RKO (cell line): ENCODE measurements at regions not wholly inside any gene's neighbourhood (a gene's known extent, or its start where the extent isn't known, plus 50 kb on each side); places are given as distances from the start of the nearest gene placed in this dataset.

Experiments used
- DNase-seq: peaks from one replicate; pipeline ENCODE4 v3.0.0-alpha.2; 2016; ENCODE audit warnings: low spot score

DNA sequence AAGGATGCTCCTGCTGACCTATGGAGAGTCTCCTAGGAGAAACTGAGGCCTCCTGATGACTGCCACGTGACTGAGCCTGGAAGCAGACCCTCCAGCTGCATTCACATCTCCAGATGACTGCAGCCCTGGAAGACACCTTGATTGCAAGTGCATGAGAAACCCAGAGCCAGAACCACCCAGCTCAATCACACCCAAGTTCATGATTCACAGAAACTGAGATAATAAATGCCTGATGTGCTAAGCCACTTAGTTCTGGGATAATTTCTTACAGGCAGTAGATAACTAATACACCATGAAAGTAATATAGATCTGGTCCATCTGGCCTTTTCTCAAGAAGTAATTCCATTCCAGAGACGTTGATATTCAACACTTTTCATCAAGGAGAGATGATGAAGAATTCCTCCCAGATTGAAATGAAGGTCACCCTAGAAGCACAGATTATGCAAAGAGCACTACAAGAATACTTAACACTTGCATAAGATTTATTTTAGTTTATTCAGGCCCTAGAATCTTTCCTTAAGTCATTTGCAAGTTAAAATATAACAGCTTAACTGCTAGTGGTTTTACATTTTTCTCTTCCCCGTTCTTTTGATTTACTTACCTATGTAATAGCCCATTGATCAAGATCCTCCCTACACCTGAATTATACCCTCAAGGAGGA is 208.2 kb upstream of the INHBA start:
- DNase-seq: no peak

DNA sequence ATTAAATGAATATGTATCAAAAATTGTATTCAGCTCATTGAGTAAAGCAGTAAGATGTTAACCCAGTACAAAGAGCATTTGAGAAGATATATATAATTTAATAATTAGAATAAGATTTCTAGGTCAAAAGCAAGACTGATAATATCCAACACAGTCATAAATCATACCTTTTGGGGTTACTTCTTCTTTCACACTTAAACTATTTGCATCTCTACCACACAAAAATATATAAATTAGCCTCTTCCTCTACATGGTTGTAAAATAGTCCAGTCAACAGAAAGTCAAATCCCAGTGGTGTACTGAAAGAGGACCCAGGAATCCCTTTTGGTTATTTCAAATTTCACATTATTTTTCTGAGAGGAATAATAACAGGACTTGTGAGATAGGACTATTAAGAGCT is 204.6 kb upstream of the INHBA start:
- no peak for DNase-seq

DNA sequence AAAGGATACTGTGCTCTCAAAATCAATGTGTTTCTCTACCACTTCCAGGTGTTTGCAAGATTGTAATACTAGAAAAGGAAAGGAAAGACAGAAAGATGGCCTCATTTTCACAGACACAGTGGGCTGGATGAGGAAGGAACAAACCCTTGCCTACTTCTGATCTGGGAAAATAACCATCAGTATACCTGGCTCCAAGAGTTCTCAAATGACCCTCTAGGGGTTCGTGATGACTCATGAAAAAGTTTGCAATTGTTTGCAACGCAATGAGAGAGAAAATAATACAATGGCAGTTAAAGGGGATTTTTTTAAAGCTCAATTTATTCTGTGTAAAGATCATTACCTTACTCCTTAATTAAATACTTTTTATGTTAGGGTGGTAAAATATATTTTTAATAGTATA is 197.6 kb upstream of the INHBA start:
- DNase-seq: no peak

DNA sequence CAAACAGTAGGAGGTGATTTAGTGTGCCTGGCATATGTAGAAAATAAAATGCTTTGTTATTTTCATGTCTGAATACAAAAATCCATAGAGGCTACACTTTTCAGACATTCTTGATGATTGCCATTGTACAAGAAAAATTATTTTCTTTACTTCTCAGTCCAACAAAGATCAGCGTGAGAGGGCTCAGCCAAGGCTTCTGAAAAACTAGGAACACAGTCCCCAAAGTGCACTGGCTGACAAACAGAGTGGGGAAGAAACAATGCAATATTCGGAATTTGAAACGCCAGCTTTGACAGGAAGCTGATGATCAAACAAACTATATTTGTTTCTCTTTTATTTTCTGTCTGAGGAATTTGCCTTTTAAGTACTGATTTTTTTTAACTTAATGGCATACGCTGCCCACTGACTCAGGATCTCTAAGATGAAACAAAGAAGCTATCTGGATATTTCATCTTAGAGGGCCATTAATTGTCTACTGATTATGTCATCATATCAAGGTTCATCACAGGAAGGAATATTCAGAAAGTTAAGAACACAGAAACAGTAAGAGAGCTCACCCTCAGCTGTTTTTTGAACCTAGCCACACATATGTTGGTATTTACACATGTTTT is 197.0 kb upstream of the INHBA start:
- DNase-seq: no peak

DNA sequence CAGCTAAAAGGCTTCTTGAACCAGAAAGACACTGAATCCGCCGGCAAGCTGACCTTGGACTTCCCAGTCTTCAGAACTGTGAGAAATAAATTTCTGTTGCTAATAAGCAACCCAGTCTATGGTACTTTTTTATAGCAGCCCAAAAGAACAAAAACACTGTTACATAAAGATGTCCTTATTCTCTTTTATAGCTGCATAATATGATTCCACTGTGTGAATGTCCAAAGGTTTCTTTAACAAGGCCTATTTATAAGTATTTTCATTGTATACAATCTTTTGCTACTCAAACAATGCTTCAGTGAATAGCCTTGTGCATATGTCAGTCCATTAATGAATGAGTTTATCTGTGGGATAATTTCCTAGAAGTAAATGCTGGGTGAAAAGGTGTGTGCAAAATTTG is 190.8 kb upstream of the INHBA start:
- no peak for DNase-seq

DNA sequence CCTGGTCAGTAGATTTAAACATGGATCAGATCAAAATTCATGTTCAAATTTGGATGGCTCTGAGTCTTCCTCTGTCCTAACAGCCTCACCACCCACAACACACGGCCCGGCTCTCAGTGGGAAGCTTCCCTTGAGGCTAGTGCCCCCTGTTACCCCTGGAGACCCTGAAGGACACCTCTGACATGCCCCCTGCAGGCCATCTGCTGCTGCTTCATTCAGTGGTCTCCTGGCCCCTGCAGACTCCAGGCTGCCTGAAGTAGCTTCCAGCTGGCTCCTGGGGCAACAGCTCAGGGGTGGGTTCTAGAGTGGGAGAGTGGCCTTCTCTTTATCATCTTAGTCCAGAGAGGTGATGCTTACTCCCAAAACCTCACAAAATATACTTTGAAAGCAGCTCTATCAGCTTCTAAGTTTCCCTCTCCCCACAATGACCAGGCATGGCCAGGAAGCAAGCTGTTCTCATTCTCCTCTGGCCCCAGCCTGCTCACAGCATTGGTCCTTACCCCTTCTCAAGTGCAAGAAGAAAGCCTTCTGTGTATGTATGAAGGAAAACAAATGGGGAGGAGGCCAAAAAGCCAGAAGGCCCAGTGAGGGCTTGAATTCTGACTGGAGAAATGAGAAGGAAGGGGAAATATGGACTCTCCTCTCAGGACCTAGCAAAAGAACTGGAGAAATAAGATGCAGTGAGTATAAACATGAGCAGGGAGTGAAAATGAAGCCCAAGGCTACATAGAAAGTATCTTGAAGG is 189.6 kb upstream of the INHBA start:
- no peak for DNase-seq

DNA sequence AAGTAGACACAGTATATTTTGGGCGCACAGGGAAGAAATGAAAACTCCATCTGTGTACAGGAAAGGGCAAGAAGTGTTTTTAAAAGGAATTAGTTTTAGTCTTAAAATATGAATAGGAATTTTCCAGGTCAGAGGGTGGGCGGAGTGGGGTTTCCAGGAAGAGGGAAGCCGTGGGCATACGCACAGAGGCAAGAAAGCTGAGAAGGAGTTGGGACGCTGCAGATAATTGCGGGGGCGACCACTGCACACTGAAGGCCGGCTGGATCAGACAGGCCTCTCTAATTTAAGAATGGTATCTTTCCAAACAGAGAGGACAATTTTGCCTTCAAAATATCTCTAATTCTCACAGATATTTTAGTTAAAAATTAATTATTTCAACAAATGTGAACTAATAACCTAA is 189.1 kb upstream of the INHBA start:
- DNase-seq: no peak

DNA sequence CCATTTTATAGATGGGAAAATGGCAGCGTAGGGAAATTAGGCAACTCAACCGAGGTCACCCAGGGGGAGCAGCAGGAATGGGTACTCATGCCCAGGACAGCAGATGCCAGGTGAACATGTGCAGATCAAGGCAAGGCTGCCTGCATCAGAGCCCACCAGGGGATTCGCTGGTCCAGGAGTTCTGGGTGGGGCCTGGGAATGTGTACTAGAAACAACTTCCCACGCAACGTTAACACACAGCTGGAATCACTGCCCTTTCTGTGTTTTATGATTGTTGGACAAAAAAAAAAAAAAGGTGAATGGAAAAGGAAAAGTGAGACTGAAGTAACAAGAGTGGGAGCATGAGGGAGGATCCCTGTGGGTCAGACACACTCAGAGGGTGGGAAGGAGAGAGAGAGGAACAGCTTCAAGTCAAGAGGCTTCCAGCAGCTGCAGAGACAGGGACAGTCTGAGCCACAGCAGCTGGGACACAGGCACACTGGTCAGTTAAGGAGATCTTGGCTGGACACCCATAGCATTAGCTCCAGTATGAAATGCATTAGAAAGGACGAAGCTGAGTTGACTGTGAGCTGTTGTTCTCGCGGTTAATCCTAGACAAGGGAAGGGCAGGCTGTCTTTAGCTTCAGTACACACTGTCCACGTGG is 187.9 kb upstream of the INHBA start:
- no peak for DNase-seq

DNA sequence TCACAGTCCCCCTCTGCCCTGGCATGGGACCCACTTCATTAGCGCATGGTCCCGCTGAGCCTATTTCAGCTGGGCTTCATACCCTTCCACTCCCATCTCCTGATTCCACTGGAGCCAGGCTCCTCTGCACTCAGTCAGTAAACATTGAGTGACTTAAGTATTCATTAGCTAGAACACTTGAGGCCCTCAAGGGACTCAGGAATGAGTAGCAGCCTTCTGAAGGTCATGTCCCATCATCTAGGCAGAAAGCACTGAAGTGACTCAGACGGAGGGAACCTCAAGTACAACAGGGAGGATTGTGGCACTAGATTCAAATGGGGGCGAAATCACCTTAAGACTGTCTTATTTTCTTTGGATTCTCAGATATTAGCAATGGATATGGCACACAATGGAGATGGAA is 186.6 kb upstream of the INHBA start:
- DNase-seq: no peak

DNA sequence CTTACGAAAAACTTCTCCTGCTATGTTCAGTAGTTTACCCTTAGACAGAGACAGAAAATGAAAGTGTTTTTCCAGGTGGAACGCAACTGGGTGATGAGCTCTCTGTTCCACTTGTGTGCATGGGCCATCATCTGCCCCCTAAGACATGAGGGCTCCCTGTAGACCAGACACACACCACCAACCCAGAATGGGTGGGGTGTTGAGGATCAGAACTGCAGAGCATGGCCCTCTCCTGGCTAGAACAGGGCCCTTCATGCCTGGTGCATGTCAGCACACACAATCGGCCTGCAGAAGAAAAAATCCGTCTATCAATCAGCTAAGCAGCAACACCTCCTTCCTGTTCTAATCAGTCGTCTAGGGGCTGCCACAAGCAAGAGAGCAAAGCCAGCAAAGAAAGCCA is 186.2 kb upstream of the INHBA start:
- DNase-seq: no peak

DNA sequence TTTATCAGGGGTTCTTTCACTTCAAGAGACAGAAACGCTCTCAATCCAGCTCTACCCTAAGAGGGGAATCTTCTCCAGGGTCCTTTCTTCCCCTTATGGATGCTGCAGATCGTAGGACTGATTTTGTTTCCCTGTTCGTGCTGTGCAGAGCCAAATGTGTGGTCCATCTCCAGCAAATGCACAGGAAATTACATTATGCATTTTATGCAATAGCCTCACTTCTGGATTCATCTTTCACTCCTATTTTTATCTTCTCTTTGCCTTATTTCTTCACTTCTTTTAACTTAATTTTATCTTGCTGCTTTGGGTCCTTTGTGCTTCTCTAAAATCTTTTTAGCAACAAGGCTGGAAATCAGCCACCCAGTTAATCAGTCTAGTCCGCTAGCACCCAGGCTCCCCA is 184.5 kb upstream of the INHBA start:
- DNase-seq: no peak

DNA sequence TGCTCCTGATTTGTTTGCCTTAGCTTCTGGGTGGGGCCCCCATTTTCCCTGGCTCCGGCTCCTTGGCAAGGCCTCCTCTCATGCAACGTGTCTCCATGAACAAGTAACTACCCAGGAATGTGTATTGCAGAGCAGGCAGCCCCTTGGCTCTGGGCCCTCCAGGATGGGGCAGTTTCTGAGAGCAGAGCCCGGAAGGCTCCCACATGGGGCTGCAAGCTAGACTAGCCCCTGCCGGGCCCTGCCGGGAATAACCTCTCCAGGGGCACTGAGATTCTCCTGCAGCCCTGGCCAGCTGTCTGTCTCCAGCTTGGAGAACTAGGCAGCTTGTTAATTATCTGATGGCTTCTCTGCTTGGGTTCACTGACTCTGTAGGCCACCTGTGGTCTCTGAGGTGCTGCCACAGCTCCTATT is 184.0 kb upstream of the INHBA start:
- DNase-seq: no peak

DNA sequence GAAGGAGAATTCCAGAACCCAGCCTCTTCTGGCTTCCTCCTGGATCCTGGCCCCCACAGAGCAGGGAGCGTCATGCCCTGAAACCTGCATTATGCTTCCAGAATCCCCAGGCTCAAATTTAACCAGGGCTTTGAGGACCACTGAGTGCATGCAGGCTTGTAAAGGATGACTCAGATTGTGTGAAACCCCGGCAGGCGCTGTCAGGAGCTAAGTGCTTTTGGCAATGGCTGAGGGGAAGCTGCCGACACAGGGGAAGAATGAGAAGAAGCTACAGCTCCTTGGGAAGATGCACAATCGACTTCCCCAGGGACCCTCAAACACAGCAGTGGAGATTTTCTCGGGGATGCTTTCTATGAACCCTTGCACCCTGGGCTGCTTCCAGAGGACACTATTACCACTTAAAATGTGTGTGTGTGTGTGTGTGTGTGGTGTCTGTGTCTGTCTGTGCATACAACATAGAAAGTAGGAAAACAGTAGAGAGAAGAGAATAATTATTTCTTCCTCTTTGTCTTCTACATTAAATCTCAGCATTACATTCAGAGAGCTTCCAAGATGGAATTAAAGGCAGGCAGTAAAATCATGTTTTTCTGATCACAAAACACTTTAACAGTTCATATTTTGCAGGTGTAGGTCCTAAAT is 183.5 kb upstream of the INHBA start:
- no peak for DNase-seq

DNA sequence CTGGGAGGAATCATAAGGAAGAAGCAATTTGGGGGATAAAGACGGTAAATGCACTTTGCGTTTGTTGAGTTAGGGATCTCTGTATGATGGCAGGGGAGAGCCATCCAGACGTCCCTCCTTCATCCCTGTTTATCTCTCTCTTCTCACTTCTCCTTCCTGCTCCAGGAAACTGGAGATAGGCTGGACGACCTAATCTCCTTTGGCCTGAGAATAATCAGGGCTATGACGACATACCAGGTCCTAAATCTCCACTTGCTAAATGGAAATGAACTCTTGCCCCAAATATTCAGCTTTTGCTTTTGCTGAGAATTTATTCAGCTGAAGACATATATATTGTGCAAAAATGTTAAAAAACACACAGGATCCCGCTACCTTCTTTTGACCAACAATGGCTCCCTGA is 182.9 kb upstream of the INHBA start:
- DNase-seq: no peak

DNA sequence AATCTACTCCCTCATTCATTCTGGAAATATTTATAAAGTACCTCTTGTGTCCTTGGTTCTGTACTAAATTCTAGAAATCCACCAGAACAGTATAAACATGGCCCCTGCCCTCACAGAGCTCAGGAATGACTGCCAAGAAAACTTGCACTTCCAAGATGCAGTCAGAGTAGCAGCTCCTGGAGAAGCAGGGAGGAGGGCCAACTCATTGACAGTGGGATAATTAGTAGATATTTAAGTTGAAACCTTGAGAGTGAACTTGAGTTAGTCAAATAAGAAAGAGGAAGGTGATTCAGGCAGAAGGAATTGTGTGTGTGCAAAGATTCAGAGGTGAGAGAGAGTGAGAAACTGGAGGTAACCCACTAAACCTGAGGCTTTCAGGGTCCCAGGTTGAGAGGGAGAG is 182.2 kb upstream of the INHBA start:
- DNase-seq: no peak

DNA sequence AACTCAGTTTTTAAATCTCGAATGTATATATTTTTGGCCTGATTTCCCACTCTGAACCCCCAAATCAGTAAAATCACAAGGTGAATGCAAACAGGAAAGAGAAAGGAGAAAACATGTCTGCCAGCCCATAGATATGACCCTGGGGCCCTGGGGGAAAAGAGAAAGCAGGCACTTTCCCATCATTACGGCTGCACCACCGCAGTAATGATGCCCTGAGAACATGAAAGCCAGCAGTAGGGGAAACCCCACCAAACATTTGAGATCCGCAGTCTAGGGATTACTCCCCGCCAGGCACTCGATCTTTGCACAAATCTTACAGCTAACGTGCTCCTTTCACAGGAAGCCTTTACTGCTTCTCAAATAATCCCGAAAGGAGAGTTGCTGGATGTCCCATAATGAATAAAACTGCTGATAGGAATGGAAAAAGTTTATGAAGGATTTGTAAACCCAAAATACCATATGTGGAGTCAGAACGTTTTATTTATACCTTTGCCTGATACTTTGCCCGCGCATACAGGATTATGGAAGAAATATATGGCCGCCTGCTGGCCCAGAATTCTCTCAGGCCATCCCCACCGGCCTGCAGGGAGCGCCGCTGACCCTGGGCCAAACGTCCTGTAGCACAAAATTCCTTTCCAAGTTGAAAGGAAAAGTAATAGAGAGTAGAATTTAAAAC is 180.0 kb upstream of the INHBA start:
- no peak for DNase-seq

DNA sequence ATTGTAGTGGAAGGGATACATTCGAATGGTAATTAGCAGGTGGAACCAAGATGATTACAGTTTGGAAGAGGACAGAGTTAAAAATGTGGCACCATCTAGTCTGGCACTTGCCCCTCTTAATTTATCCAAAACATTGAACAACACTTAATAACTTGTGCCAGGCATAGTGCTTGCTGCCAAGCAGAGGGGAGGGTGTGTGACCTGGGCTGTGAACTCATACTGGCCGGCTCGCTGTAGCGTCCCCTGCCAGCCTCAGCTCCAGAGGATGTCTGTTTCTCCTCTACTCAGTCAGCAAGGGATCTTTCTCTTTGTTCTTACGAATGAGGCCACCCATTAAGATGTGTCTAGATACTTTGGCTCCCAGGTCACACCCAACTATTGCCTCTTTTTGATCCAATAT is 179.4 kb upstream of the INHBA start:
- no peak for DNase-seq

DNA sequence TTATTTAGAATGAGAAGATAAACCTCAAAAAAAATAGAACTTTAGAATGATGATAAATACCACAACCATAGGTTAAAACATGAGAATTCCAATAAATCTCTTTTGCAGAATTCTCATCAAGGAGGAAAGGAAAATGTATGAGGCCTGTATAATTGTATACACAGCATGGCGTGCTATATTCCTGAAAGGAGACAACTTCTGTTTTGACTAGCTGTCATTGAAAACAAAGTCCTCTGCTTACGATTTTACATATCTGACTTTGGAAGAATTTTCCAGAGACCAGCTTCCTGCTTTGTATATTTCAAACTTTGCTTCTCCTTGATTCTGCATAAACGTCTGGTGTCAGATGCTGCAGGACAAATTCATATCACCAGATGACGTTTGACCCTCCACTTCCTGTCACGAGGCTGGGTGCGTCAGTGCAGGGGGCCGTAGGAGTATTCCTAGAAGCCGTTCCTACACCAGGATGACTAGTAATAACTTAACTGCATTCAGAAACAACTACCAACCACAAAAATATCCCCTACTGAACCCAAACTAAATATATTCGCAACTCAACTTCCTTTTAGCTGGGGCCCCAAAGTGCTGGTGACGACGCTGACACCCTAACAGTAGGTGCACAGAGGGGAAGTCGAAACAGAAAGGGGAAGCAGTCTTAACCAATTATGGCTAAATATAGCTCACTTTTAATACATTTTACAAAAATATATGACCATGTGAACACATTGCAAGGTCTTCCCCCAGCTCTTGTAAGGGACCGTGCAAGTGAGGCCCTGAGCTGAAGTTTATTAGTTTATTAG is 178.6 kb upstream of the INHBA start:
- no peak for DNase-seq

DNA sequence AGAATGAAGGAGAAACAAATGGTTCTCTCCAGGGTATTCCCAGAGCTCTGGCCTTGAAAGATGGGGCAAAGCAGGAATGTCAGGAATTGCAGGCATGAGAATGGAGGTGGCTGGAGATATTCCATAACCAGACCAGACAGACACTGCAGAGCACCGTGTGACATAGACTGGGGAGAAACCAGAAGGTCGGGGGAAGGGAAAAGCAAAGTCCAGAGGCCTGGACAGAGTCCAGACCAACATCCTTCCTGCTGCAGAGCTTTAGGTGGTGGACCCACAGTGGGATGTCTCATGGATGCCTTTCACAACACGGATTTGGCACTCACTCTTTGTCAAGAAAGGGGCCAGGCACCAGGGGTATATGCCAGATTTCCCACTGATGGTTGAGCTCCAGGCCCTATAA is 177.2 kb upstream of the INHBA start:
- DNase-seq: no peak

DNA sequence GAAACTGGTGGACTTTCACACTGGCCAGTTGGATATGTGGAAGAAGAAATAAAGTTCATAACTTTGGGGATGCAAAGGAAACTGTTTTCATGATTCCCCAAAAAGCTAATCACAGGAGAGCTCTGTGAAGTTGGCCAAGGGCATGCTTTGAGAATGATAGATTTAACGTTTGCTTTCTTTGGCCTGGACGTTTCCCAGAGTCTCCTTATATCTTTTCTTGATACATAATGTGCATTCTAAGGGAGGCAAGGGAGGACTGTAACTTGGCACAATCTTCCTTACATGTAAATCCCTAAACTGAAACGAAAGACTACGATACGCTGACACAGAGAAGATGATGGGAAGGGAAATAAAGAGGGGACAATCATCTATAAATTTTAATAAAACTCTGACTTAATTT is 176.5 kb upstream of the INHBA start:
- no peak for DNase-seq
